HG03378 (cell line): ENCODE measurements at regions not wholly inside any gene's neighbourhood (a gene's known extent, or its start where the extent isn't known, plus 50 kb on each side); places are given as distances from the start of the nearest gene placed in this dataset.
"Not testable (repeated sequence)": the region's sequence is repeated elsewhere in the genome, so short reads cannot be mapped to it uniquely, and the experiment has no call there.

Experiments
- ATAC-seq: cut with Tn5 transposase; IDR thresholded peaks from one replicate; pipeline ENCODE4 v1.9.1; 2021; ENCODE audit warnings: mild to moderate bottlenecking, moderate library complexity; ENCODE audit not compliant: unreplicated experiment

- no peak for ATAC-seq
Measured at GRCh38 chr1:219732814-219733491, 120.0 kb upstream of the ZC3H11B start.

GRCh38 chr1:219731771-219732170, 118.9 kb upstream of the ZC3H11B start:
- ATAC-seq: no peak

- ATAC-seq: no peak
Measured at GRCh38 chr1:219726480-219727272, 113.8 kb upstream of the ZC3H11B start.

- no peak for ATAC-seq
Measured at GRCh38 chr1:219724440-219724839, 111.5 kb upstream of the ZC3H11B start.

- no peak for ATAC-seq
Measured at GRCh38 chr1:219717536-219717935, 104.6 kb upstream of the ZC3H11B start.

- no peak for ATAC-seq
Measured at GRCh38 chr1:219716611-219717114, 103.8 kb upstream of the ZC3H11B start.

- no peak for ATAC-seq
Measured at GRCh38 chr1:219713981-219714381, 101.1 kb upstream of the ZC3H11B start.

GRCh38 chr1:219712506-219712905, 99.6 kb upstream of the ZC3H11B start:
- no peak for ATAC-seq

GRCh38 chr1:219710529-219711194, 97.8 kb upstream of the ZC3H11B start:
- ATAC-seq: peak; percentile 53

- no peak for ATAC-seq
Measured at GRCh38 chr1:219708919-219709543, 96.1 kb upstream of the ZC3H11B start.

GRCh38 chr1:219707885-219708284, 95.0 kb upstream of the ZC3H11B start:
- ATAC-seq: not testable (repeated sequence)

- ATAC-seq: not testable (repeated sequence)
Measured at GRCh38 chr1:219704331-219704730, 91.4 kb upstream of the ZC3H11B start.

- no peak for ATAC-seq
Measured at GRCh38 chr1:219703368-219703639, 90.4 kb upstream of the ZC3H11B start.

- ATAC-seq: no peak
Measured at GRCh38 chr1:219701476-219701875, 88.6 kb upstream of the ZC3H11B start.

GRCh38 chr1:219699870-219700269, 87.0 kb upstream of the ZC3H11B start:
- ATAC-seq: no peak

GRCh38 chr1:219697682-219698081, 84.8 kb upstream of the ZC3H11B start:
- ATAC-seq: no peak

- no peak for ATAC-seq
Measured at GRCh38 chr1:219692981-219693380, 80.1 kb upstream of the ZC3H11B start.

GRCh38 chr1:219689774-219690173, 76.9 kb upstream of the ZC3H11B start:
- ATAC-seq: no peak

GRCh38 chr1:219687779-219688178, 74.9 kb upstream of the ZC3H11B start:
- ATAC-seq: no peak

- no peak for ATAC-seq
Measured at GRCh38 chr1:219686171-219686570, 73.3 kb upstream of the ZC3H11B start.

GRCh38 chr1:219682788-219683187, 69.9 kb upstream of the ZC3H11B start:
- ATAC-seq: no peak
